ENCODE measurements at regions not wholly inside any gene's neighbourhood (a gene's known extent, or its start where the extent isn't known, plus 50 kb on each side); places are given as distances from the start of the nearest gene placed in this dataset.

DNA sequence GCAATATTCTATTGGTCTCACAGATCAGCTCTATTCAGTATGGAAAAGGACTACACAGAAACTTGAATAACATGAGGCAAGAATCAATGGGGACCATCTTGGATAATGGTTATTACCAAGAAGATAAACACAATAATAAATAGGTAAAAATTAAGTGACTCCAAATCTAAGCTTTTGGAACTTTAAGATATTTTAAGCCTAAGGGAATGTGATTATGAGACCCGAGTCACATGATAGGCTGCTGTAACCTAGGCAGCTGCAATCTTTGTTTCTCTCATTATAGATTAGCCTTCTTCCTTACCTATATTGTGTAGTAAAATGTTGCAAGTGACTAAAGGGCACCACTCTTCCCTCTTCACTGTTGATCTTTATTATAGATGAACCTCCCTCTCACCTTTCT, 121.9 kb downstream of the SYT10 start:
- H3K9me3 ChIP-seq, result no peaks in the 10 kb centered on the region
- H3K4me2 ChIP-seq, result no peak overlapping the region
- H3K4me1 ChIP-seq, result no peaks in the 10 kb centered on the region
- ATAC-seq (no peak), FAIRE-seq (no peak), DNase-seq (ENCODE audit: low read depth in 1 of 2, low spot score in 1 of 2) (no peak)
- ChIA-PET CTCF (interaction anchor here (0.6 kb wide), 1 partner anchor 234 kb away, joined by 3 read pairs; no protein-coding TSS in a partner anchor), POLR2A (no interaction called here)
- no peak overlapping the region for H3K4me3 ChIP-seq
- no peak overlapping the region for H3K27ac ChIP-seq
- WGBS (ENCODE audit: missing lambda C conversion rate), result 33% methylated on average over 1 of the region's 1 CpG
- TF ChIP-seq NR3C1 (IDR thresholded peaks at IDR 0.05) (no peak), ZNF302 (CRISPR knock-in tag; IDR thresholded peaks at IDR 0.05) (no peak), MYC (IDR thresholded peaks at IDR 0.05; ENCODE audit: borderline replicate concordance, low read length) (no peak), GATA3 (IDR thresholded peaks at IDR 0.05; ENCODE audit: borderline replicate concordance) (no peak), RCOR1 (IDR thresholded peaks at IDR 0.05; ENCODE audit: low read depth, low read length) (no peak), HOXA7 (CRISPR knock-in tag; IDR thresholded peaks at IDR 0.05) (no peak), POLR2A (IDR thresholded peaks at IDR 0.05; ENCODE audit: low read length) (no peak), ZFP36 (IDR thresholded peaks at IDR 0.05; ENCODE audit: borderline replicate concordance, partially characterized antibody) (no peak), TFCP2L1 (CRISPR knock-in tag; IDR thresholded peaks at IDR 0.05) (no peak), ZSCAN20 (CRISPR knock-in tag; IDR thresholded peaks at IDR 0.05) (no peak), HEYL (CRISPR knock-in tag; IDR thresholded peaks at IDR 0.05) (no peak)
- TF ChIP-seq, protein P1, sequence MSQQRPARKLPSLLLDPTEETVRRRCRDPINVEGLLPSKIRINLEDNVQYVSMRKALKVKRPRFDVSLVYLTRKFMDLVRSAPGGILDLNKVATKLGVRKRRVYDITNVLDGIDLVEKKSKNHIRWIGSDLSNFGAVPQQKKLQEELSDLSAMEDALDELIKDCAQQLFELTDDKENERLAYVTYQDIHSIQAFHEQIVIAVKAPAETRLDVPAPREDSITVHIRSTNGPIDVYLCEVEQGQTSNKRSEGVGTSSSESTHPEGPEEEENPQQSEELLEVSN (IDR thresholded peaks at IDR 0.05; ENCODE audit: borderline replicate concordance, low read depth), result no peak
- TF ChIP-seq, protein P2, sequence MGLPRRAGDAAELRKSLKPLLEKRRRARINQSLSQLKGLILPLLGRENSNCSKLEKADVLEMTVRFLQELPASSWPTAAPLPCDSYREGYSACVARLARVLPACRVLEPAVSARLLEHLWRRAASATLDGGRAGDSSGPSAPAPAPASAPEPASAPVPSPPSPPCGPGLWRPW (IDR thresholded peaks at IDR 0.05), result no peak
- TF ChIP-seq, protein P3, sequence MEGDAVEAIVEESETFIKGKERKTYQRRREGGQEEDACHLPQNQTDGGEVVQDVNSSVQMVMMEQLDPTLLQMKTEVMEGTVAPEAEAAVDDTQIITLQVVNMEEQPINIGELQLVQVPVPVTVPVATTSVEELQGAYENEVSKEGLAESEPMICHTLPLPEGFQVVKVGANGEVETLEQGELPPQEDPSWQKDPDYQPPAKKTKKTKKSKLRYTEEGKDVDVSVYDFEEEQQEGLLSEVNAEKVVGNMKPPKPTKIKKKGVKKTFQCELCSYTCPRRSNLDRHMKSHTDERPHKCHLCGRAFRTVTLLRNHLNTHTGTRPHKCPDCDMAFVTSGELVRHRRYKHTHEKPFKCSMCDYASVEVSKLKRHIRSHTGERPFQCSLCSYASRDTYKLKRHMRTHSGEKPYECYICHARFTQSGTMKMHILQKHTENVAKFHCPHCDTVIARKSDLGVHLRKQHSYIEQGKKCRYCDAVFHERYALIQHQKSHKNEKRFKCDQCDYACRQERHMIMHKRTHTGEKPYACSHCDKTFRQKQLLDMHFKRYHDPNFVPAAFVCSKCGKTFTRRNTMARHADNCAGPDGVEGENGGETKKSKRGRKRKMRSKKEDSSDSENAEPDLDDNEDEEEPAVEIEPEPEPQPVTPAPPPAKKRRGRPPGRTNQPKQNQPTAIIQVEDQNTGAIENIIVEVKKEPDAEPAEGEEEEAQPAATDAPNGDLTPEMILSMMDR (IDR thresholded peaks at IDR 0.05), result no peak
- TF ChIP-seq, protein P4, sequence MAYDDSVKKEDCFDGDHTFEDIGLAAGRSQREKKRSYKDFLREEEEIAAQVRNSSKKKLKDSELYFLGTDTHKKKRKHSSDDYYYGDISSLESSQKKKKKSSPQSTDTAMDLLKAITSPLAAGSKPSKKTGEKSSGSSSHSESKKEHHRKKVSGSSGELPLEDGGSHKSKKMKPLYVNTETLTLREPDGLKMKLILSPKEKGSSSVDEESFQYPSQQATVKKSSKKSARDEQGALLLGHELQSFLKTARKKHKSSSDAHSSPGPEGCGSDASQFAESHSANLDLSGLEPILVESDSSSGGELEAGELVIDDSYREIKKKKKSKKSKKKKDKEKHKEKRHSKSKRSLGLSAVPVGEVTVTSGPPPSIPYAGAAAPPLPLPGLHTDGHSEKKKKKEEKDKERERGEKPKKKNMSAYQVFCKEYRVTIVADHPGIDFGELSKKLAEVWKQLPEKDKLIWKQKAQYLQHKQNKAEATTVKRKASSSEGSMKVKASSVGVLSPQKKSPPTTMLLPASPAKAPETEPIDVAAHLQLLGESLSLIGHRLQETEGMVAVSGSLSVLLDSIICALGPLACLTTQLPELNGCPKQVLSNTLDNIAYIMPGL (CRISPR knock-in tag; IDR thresholded peaks at IDR 0.05; ENCODE audit: borderline replicate concordance), result no peak

DNA sequence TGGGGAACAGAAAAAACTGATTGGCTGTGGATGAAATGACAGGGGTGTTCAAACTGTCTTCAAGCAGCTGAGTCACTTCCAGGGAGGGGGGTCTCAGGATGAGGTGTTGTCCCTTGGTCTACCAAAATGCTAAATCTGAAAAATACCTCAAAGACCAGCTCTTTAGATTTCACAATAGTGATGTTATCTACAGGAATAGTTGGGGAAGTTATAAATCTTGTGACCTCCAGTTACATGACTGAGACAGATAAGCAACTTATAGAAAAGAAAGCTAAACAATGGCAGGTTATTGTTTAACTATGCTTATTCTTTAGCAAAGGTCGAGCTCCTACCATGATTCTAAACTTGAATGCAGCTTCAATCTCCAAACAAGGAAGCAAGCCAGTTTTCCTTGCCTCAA, 125.4 kb downstream of the SYT10 start:
- no peak for DNase-seq (ENCODE audit: low read depth in 1 of 2, low spot score in 1 of 2)
- no peak for ATAC-seq
- TF ChIP-seq ZFP36 (IDR thresholded peaks at IDR 0.05; ENCODE audit: borderline replicate concordance, partially characterized antibody) (no peak), JUN (IDR thresholded peaks at IDR 0.05) (no peak), NFE2L2 (conservative IDR thresholded peaks at IDR 0.05; ENCODE audit: low read length) (no peak), FOXS1 (CRISPR knock-in tag; IDR thresholded peaks at IDR 0.05) (no peak), RFX5 (IDR thresholded peaks at IDR 0.05) (no peak)
- TF ChIP-seq, protein P5, sequence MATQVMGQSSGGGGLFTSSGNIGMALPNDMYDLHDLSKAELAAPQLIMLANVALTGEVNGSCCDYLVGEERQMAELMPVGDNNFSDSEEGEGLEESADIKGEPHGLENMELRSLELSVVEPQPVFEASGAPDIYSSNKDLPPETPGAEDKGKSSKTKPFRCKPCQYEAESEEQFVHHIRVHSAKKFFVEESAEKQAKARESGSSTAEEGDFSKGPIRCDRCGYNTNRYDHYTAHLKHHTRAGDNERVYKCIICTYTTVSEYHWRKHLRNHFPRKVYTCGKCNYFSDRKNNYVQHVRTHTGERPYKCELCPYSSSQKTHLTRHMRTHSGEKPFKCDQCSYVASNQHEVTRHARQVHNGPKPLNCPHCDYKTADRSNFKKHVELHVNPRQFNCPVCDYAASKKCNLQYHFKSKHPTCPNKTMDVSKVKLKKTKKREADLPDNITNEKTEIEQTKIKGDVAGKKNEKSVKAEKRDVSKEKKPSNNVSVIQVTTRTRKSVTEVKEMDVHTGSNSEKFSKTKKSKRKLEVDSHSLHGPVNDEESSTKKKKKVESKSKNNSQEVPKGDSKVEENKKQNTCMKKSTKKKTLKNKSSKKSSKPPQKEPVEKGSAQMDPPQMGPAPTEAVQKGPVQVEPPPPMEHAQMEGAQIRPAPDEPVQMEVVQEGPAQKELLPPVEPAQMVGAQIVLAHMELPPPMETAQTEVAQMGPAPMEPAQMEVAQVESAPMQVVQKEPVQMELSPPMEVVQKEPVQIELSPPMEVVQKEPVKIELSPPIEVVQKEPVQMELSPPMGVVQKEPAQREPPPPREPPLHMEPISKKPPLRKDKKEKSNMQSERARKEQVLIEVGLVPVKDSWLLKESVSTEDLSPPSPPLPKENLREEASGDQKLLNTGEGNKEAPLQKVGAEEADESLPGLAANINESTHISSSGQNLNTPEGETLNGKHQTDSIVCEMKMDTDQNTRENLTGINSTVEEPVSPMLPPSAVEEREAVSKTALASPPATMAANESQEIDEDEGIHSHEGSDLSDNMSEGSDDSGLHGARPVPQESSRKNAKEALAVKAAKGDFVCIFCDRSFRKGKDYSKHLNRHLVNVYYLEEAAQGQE (IDR thresholded peaks at IDR 0.05), result no peak
- TF ChIP-seq, protein P6, sequence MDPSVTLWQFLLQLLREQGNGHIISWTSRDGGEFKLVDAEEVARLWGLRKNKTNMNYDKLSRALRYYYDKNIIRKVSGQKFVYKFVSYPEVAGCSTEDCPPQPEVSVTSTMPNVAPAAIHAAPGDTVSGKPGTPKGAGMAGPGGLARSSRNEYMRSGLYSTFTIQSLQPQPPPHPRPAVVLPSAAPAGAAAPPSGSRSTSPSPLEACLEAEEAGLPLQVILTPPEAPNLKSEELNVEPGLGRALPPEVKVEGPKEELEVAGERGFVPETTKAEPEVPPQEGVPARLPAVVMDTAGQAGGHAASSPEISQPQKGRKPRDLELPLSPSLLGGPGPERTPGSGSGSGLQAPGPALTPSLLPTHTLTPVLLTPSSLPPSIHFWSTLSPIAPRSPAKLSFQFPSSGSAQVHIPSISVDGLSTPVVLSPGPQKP (IDR thresholded peaks at IDR 0.05; ENCODE audit: low read depth, low read length), result no peak
- H3K4me1 ChIP-seq, result no peaks in the 10 kb centered on the region
- H3K27ac ChIP-seq, result no peak overlapping the region
- WGBS (ENCODE audit: missing lambda C conversion rate), result 2% methylated on average over 1 of the region's 1 CpG
- H3K9me3 ChIP-seq, result no peaks in the 10 kb centered on the region
- no peak for FAIRE-seq
- H3K4me2 ChIP-seq, result no peak overlapping the region
- CTCF ChIA-PET, result no interaction called here
- POLR2A ChIA-PET, result no interaction called here
- H3K4me3 ChIP-seq, result no peak overlapping the region
